Activated CD4-positive, alpha-beta T cell treated with anti-CD3 and anti-CD28 coated beads for 24 hours (primary cell): ENCODE measurements at regions not wholly inside any gene's neighbourhood (a gene's known extent, or its start where the extent isn't known, plus 50 kb on each side); places are given as distances from the start of the nearest gene placed in this dataset.
"Not testable (repeated sequence)": the region's sequence is repeated elsewhere in the genome, so short reads cannot be mapped to it uniquely, and the experiment has no call there.

Experiments
- DNase-seq, 2 donors: peaks; one replicate each; pipeline ENCODE4 v3.0.0-alpha.2; 2020; ENCODE audit warnings: low read depth in 2 of 2

- DNase-seq = no peak
Measured at GRCh38 chr20:51958099-51959065, 156.1 kb upstream of the SALL4 start.

- DNase-seq = no peak
Measured at GRCh38 chr20:51955756-51956155, 153.4 kb upstream of the SALL4 start.

- DNase-seq = no peak
Measured at GRCh38 chr20:51953731-51954340, 151.5 kb upstream of the SALL4 start.

GRCh38 chr20:51950926-51951325 is 148.6 kb upstream of the SALL4 start:
- DNase-seq = no peak

- no peak for DNase-seq
Measured at GRCh38 chr20:51946586-51946985, 144.3 kb upstream of the SALL4 start.

GRCh38 chr20:51945881-51946280 is 143.6 kb upstream of the SALL4 start:
- DNase-seq = no peak

GRCh38 chr20:51945177-51945576 is 142.9 kb upstream of the SALL4 start:
- no peak for DNase-seq

- no peak for DNase-seq
Measured at GRCh38 chr20:51943761-51944160, 141.4 kb upstream of the SALL4 start.

- DNase-seq = not testable (repeated sequence)
Measured at GRCh38 chr20:51943326-51943725, 141.0 kb upstream of the SALL4 start.

- DNase-seq = no peak
Measured at GRCh38 chr20:51941503-51941902, 139.2 kb upstream of the SALL4 start.

- no peak for DNase-seq
Measured at GRCh38 chr20:51939259-51939585, 136.9 kb upstream of the SALL4 start.

GRCh38 chr20:51938559-51939258 is 136.4 kb upstream of the SALL4 start:
- DNase-seq = no peak

- no peak for DNase-seq
Measured at GRCh38 chr20:51937779-51938178, 135.5 kb upstream of the SALL4 start.

GRCh38 chr20:51936377-51936776 is 134.1 kb upstream of the SALL4 start:
- DNase-seq = no peak

GRCh38 chr20:51935003-51935358 is 132.7 kb upstream of the SALL4 start:
- DNase-seq = no peak

- DNase-seq = no peak
Measured at GRCh38 chr20:51934301-51935002, 132.1 kb upstream of the SALL4 start.

GRCh38 chr20:51931371-51931781 is 129.1 kb upstream of the SALL4 start:
- DNase-seq = no peak

- no peak for DNase-seq
Measured at GRCh38 chr20:51930775-51931174, 128.5 kb upstream of the SALL4 start.

GRCh38 chr20:51928931-51929330 is 126.6 kb upstream of the SALL4 start:
- DNase-seq = no peak

- DNase-seq = not testable (repeated sequence)
Measured at GRCh38 chr20:51927970-51928369, 125.6 kb upstream of the SALL4 start.

GRCh38 chr20:51926670-51927305 is 124.5 kb upstream of the SALL4 start:
- no peak for DNase-seq

- no peak for DNase-seq
Measured at GRCh38 chr20:51924509-51924908, 122.2 kb upstream of the SALL4 start.
